ENCODE measurements at regions not wholly inside any gene's neighbourhood (a gene's known extent, or its start where the extent isn't known, plus 50 kb on each side); places are given as distances from the start of the nearest gene placed in this dataset.

DNA sequence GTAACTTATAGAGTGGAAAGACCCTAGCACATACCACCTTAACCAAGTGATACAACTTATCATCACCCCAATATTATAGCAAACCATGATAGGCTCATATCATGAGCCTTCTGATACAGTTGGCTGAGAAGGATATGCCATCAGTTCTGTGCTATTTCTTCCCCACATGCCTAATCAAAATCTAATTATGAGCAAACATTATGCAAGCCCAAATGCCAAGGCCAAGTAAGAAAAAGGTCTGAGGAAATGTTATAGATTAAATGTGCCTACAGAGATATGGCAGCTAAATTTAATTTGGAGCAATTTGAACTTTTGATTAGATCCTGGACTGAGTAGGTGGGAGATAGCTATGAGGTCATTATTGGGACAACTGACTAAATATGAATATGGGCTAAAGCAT lies 225.9 kb upstream of the PMFBP1 start:
- ATAC-seq (no peak), DNase-seq (no peak)
- intact Hi-C loops (cut with DNase I, micrococcal nuclease) = no loop called here

DNA sequence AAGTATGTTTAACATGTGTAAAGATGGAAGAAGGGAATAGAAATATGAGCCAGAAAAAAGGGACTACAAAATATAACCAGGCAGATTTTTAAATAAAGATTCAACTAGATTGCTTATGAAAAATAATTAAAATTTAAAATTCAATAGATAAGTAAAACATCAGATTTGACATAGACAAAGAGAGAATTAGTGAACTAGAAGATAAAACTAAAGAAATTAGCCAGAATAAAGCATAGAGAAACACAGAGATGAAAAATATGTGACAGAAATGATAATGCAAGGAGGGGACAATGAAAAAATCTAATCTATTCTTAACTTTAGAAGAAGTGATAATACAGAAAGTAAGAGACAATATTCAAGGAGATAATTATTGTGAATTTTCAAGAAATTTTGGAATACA lies 222.6 kb upstream of the PMFBP1 start:
- no peak for DNase-seq
- intact Hi-C loops (cut with DNase I, micrococcal nuclease) = no loop called here
- no peak for ATAC-seq

DNA sequence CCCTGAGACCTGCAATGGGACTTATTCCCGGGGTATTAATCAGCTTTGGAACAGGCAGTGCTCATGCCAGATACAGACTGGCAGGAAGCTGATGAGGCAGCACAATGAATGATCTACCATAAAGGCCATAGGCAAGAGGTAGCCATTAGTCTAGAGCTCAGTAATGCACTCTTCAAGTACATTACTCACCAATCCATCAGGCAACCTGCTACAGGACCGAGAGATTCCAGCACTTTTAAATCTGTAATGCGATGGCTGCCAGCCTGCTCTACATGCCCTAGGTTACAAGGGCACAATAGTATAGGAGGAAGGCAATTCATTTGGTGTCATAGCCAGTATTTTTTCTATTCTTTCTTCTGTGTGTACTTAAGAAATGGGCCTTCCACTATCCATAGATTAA lies 217.8 kb upstream of the PMFBP1 start:
- intact Hi-C loops (cut with DNase I, micrococcal nuclease) = no loop called here
- no peak for DNase-seq
- no peak for ATAC-seq

DNA sequence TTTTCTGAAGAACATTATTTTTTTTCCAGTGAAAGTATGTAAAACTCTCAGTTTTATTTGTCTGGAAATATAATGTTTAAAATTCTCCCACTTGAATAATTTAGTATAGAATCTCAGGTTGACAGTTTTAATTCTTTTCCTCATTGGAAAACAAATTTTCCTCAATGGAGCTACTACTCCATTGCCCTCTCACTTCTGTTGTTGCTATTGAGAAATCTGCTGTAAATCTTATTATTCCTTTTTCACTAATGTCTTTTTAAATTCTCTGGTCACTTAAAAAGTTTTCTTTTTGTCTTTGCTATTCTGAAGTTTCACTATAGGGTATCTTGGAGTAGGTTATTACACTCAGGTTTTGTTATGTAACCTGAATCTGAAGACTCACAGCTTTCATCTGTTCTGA lies 216.1 kb upstream of the PMFBP1 start:
- ATAC-seq (no peak), DNase-seq (no peak)
- intact Hi-C loops (cut with DNase I, micrococcal nuclease) = no loop called here

DNA sequence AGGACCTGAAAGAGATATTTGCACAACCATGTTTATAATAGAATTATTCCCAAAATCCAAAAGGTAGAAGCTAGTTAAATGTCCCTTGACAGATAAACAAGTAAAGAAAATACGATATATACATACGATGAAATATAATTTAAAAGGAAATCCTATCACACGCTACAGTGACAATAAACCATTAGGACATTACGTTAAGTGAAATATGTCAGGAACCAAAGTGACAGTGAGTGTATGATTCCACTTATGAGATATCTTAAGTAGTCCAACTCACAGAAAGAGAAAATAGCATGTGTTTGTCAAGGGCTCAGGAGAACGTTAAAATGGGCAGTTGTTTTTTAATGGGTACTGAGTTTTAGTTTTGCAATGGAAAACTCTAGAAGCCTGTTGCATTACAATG lies 212.7 kb upstream of the PMFBP1 start:
- ATAC-seq (no peak), DNase-seq (no peak)
- intact Hi-C loops (cut with DNase I, micrococcal nuclease) = no loop called here

DNA sequence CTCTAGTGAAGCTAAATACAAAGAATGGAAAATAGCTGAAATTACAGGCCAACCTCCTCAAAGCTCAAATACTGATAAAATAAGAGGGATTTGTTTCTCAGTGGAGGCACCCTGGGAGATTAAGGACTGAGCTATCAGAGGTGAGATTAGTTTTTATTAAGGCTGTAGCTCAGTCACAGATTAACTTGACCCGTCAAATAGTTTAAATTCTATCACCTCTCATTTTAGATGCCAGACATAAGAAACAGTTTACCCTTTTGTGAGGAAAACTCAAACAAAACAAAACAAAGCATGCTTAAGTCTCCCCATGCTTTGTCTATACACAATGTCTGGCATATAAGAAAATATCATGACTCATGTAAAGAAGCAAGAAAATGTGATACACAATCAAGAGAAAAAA lies 208.3 kb upstream of the PMFBP1 start:
- ATAC-seq (no peak), DNase-seq (no peak)
- intact Hi-C loops (cut with DNase I, micrococcal nuclease) = no loop called here

DNA sequence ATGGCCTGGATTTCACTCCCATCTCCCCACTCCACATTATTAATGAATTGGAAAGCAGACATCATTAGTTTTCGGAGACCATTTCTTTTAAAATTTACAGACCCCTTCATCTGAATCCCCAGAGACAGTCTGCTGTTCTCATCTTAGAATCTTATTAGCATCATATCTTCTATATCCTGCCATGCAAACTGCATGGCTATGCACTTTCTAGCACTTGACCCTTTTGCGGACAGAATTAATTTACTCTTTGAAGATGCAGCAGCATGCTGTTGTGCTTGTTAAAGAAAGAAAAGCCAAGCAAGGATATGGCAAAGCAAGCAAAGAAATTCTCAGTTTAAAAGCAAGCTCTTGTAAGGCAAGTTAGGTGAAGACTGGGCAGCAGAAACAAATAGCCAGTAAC lies 201.2 kb upstream of the PMFBP1 start:
- ATAC-seq = no peak
- DNase-seq = no peak
- intact Hi-C loops (cut with DNase I, micrococcal nuclease) = no loop called here

DNA sequence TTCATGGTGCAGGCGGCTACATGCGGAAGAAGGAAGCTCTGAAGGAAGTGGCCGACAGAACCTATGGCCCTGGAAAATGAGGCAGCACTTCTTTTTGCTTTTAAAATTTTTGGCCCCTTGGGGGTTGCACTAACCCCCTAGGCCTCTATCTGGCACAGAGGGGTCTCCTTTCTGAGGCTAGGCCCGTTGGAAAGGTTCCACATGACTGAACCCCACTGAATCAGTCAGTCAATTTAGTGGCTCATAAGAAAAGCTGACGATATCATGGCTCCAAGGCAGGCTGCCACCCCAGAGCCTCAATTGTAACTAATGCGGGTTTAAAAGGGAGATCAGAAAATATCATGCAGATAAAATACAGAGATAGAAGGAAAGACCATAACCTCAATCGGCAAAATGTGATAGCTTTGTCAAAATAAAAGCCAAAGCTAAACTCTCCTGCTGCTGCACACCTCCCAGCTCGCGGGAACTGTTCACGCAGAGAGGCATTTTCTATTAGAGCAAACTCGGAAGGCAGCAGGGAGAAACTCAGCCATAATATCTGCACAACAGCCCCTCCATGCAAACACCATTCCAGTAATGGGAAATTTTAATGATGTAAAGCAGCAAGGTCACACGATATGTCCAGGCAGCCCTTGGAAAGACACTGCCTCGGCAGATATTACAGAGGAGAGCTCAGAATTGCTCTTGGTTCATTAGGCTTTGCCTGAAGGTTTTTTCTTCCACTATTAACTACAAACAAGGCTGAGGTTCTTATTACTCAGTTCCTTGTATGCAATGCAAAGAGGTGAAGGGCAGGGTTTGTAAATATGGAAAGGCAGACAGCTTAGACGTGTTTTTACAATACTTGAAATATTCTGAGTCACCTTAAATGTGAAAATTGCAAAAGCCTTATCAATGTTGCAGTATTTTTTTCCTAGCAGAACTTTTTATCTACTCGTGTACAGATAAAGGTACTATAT lies 200.4 kb upstream of the PMFBP1 start:
- intact Hi-C loops (cut with DNase I, micrococcal nuclease) = no loop called here
- ATAC-seq (no peak), DNase-seq (no peak)

DNA sequence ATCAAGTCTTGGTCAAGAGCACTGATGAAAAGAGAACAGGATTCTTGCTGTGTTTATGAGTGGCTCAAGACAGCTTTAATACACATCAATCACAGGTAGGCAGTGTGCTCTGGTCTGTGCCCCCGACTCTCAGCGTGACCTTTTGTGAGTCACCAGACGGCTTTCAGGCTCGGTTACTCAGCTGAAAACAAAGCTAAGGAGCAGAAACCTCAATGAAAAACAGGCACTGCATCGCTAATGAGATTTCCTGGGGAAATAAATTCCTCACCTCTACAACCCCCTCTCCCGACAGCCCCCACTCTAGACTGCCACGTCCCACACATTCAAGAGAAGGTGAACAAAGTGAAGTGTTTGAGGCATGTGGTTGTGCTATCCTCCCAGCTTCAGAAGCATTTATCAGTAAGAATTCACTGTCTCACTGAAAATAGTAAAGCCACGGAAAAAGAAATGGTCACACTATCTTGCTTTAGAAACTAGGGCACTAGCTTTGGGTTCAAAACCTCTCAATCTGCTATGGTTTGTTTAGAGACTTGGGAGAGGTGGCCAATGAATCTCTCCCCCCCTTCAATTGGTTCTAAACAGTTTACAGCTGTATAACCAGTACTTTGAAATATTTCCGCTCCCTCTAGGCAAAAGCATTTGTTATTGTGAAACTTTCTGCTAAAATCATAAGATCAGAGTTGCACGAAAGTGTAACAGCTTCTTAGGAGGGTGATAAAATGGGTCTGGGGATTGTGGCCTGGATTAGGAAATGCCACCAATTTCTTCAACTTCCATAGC lies 199.5 kb upstream of the PMFBP1 start:
- DNase-seq (no peak), ATAC-seq (no peak)
- intact Hi-C loops (cut with DNase I, micrococcal nuclease) = no loop called here

DNA sequence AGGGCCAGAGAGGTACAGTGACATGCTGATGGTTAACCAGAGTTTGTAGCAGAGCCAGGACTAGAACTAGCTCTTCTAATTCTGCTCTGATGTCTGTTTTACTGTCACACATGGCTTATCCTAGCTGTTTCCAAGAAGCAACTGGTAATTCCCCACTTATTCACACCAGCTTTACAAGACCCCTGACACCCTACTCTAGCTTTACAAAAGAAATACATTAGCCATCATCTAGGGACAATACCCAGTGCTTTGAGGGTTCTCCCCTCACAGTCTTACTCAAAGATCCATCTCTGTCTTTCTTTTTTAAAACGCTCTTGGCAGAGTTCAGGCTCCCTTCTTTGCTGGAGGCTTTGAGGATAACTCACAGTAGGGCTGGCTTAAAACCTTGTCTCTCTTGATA lies 197.3 kb upstream of the PMFBP1 start:
- DNase-seq (no peak), ATAC-seq (no peak)
- intact Hi-C loops (cut with DNase I, micrococcal nuclease) = no loop called here

DNA sequence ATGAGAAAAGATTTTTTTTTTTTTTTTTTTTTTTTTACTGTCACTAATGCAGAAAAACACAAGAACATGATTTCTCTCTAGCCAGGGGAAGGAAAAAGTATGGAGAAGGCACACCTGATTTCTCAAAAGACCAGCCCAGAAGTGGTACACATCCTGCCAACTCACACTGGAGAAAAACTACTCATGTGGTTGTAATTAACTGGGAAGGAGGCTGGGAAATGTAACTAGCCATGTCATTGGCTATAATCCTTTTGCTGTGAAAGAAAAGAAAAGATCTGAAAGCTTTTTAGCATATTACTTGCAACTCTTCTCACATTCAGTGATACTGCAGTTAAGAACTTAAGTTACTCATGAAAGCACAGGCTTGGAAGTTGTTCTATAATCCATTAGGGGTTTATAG lies 195.9 kb upstream of the PMFBP1 start:
- intact Hi-C loops (cut with DNase I, micrococcal nuclease) = no loop called here
- DNase-seq = no peak
- ATAC-seq = no peak

DNA sequence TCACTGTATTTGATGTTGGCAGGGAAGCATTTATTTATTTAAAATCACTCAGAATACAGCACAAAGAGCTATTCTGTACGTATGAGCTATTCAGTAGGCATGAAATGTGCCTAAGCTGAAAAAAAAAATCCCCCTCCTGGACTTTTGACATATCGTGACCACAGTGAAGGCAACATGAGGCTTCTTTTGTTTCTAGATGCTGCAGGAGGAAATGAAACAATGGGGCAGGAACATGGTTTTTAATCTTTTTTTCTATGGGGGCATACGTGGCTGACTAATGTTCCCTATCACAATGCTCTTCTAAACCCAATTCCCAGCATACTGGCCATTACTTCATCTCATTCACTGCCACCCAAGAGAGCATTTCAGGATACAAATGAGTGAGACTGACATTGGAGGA lies 191.0 kb upstream of the PMFBP1 start:
- ATAC-seq = no peak

DNA sequence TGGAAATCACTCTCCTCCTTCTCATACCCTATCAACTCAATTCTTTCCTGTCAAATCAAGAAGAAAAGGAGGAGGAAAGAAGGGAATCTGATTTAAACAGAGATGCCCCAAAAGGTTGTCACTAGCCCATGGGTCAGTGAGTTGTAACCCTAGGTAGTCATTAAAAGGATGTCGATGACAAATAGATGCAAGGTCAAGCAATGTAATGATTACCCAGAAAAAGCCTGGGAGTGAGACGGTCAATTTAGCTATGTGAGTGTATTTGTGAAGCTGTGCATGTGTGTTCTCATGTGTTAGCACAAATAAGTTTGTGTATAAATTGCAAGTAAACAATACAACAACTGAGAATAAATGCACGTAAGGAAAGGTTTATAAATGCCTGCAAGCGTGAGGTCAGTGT lies 190.5 kb upstream of the PMFBP1 start:
- intact Hi-C loops (cut with DNase I, micrococcal nuclease) = no loop called here
- ATAC-seq (no peak), DNase-seq (no peak)

More for the DNA sequence above, 191.0 kb upstream of the PMFBP1 start:
- DNase-seq = no peak
- intact Hi-C loops (cut with DNase I, micrococcal nuclease) = no loop called here

DNA sequence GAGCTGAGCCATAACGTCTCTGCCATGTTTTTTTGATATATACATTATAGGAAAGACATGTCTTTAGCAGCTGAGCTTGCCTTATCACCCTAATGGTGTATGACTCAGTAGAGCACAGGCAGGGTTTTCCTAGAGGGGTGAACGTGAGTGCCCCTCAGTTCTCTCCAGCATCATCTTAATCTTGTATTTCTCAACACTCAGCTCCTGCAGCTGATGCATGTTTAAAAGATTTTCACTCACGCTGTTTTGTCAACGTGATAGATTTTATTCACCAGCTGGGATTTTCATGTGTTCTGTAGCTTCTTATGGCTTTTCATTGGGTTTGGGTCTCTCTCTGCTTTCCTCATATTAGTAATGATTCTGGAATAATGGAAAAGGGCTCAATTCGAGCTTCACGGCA lies 186.0 kb upstream of the PMFBP1 start:
- intact Hi-C loops (cut with DNase I, micrococcal nuclease) = no loop called here
- no peak for DNase-seq
- ATAC-seq = no peak

DNA sequence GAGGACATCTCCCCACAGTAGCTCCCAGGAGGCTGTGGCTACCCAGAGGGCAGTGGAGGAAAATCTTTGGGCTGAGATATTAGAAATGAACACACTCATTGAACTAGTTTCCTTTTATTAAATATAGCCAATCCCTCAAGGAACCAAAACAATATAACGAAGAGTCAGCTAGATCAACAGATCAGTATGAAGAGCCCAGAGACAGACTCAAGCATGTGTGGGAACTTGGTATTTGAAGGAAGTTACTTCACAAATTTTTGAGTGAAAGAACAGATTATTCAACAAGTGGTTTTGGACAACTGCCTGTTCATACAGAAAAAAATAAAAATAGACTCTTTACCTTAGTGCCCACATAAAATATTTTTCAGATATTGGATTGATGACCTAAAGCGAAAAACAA lies 183.6 kb upstream of the PMFBP1 start:
- ATAC-seq (no peak), DNase-seq (no peak)
- intact Hi-C loops (cut with DNase I, micrococcal nuclease) = no loop called here

DNA sequence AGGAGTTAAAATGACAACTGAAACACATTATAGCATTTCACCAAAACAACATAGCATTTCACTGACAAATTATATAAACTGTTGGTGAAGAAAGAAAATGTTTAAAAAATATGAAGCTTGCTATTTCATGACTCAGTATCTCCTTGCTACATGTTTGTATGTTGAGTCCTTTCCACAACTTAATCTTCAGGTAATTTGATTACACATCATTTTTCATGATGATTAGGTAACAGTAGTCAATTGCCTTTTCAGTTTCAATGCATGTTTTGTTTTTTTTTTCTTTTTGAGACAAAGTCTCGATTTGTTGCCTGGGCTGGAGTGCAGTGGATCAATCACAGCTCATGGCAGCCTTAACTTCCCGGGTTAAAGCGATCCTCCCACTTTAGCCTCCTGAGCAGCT lies 177.8 kb upstream of the PMFBP1 start:
- DNase-seq (no peak), ATAC-seq (no peak)
- intact Hi-C loops (cut with DNase I, micrococcal nuclease) = no loop called here

DNA sequence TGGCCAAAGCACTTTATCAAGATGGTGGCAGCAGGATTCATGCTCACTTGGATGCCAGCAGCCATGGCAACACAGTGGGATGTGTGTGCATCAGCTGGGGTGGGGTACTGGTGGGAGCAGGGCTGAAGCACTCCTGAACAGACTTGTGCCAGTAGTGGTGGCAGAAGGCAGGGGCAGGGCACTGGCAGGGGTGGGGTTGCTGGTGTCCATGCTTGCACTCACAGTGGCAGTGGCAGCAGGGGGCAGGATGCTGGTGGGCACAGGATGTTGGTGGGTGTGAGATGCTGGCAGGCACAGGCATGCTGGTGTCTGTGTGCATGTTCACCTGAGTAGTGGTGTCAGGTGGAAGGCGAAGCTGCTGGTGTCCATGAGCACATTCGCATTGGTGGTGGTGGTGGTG lies 161.0 kb upstream of the PMFBP1 start:
- intact Hi-C loops (cut with DNase I, micrococcal nuclease) = no loop called here
- no peak for ATAC-seq
- no peak for DNase-seq

DNA sequence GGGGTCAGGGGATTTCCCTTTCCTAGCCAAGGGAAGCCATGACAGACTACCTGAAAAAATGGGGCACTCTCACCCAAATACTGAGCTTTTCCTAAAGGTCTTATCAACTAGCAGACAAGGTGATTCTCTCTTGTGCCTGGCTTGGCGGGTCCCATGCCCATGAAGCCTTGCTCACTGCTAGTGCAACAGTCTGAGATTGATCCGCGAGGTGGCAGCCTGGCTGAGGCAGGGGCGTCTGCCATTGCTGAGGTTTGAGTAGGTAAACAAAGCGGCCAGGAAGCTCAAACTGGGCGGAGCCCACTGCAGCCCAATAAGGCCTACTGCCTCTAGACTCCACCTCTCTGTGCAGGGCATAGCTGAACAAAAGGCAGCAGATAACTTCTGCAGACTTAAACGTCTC lies 152.6 kb upstream of the PMFBP1 start:
- intact Hi-C loops (cut with DNase I, micrococcal nuclease) = no loop called here
- ATAC-seq (no peak), DNase-seq (no peak)

DNA sequence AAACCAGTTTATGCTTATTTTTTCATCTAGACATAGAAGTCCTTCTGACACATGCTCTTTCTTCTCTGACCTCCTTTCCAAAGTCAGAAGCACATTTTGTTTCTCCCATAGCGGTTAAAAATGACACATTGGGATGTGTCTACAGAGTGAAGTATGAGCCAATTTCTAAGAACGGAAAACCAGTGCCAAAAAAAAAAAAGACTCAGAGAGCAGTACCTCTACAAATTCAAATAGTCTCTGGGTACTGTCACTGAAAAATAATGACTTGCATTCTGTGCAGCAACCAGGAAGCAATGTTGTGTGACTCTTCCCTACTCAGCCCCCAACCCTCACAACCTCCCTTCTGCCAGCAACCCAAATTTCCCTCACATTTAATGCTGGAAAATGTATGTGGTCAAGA lies 145.5 kb upstream of the PMFBP1 start:
- intact Hi-C loops (cut with DNase I, micrococcal nuclease) = no loop called here
- no peak for DNase-seq
- ATAC-seq = no peak

DNA sequence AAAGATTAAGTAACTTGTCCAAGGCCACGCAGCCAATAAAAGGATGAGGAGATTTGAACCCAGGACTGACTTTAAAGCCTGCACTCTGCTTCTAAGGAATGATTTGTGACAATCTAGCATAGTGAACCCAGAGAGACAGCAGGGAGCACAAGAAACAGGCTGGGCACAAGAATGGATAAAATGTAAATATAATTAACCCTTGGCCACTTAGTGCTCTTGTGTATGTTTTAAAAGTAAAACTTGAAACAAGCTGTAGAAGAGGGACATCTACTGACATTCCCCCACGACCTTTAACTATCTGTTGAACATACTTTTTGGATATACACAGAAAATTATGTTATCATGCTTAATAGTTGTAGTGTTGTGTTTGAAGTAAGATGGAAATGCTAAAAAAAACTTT lies 141.9 kb upstream of the PMFBP1 start:
- ATAC-seq = no peak

More for the DNA sequence above, 141.9 kb upstream of the PMFBP1 start:
- intact Hi-C loops (cut with DNase I, micrococcal nuclease) = no loop called here
- DNase-seq = no peak
